Lung (tissue), 11 donors: ENCODE measurements at regions not wholly inside any gene's neighbourhood (a gene's known extent, or its start where the extent isn't known, plus 50 kb on each side); places are given as distances from the start of the nearest gene placed in this dataset.

Experiments
- ATAC-seq: fragments of 200-7000 bp; cut with Tn5 transposase; one replicate; pipeline ENCODE4 v1.9.1; 2020; ENCODE audit warnings: moderate number of reproducible peaks; ENCODE audit not compliant: insufficient read depth, low FRiP score
- DNase-seq, 3 donors: peaks; one replicate each; pipeline ENCODE4 v3.0.0-alpha.2; 2013 to 2017
- H3K27ac ChIP-seq, 2 donors: one replicate each; pipeline ENCODE4 v1.5.1; 2013; ENCODE audit warnings: mild to moderate bottlenecking in 2 of 2, moderate library complexity in 2 of 2, control low read depth in 1 of 2, inconsistent platforms in 1 of 2, low read depth in 1 of 2, low read length in 1 of 2
- H3K27me3 ChIP-seq, 3 donors: one replicate each; pipeline ENCODE4 v1.5.1; 2013; ENCODE audit warnings: low read length in 2 of 3; ENCODE audit not compliant: control insufficient read depth in 3 of 3, insufficient read depth in 3 of 3
- H3K36me3 ChIP-seq, 4 donors: one replicate each; pipeline ENCODE4 v1.5.1; 2013; ENCODE audit warnings: low read length in 4 of 4, mild to moderate bottlenecking in 1 of 4, moderate library complexity in 1 of 4; ENCODE audit not compliant: control insufficient read depth in 4 of 4, insufficient read depth in 4 of 4
- H3K4me1 ChIP-seq, 5 donors: one replicate each; pipeline ENCODE4 v1.5.1; 2013; ENCODE audit warnings: low read length in 5 of 5, mild to moderate bottlenecking in 2 of 5, moderate library complexity in 1 of 5; ENCODE audit not compliant: control insufficient read depth in 5 of 5, insufficient read depth in 5 of 5
- H3K4me3 ChIP-seq: one replicate; pipeline ENCODE4 v1.5.1; 2013; ENCODE audit warnings: mild to moderate bottlenecking, control low read depth, moderate library complexity
- H3K9ac ChIP-seq, 2 donors: one replicate each; pipeline ENCODE4 v1.5.1; 2013; ENCODE audit warnings: low read length in 2 of 2, control low read depth in 1 of 2; ENCODE audit not compliant: insufficient read depth in 1 of 2
- H3K9me3 ChIP-seq, 4 donors: one replicate each; pipeline ENCODE4 v1.5.1; 2013; ENCODE audit warnings: low read length in 3 of 4, mild to moderate bottlenecking in 1 of 4, moderate library complexity in 1 of 4; ENCODE audit not compliant: control insufficient read depth in 4 of 4, insufficient read depth in 3 of 4
- WGBS, 2 donors: extraction: QIAGEN DNeasy Blood & Tissue Kit; methylation state at CpG; one replicate each; pipeline ENCODE4 v1.1.7; 2013; 5-methylcytosine and 5-hydroxymethylcytosine counted together
- TF ChIP-seq, protein P1 (sequence below): IDR thresholded peaks from 2 replicates; pipeline ENCODE4 v1.5.1; 2012; ENCODE audit warnings: mild to moderate bottlenecking; ENCODE audit errors: control extremely low read depth, extremely low read depth
- donor health status: control.
- donor health status: control.
- donor health status: Bipolar disorder and iron deficiency.
- donor health status: healthy.
- donor health status: DM: yes; HTN: yes; CAD: no.

- no peak for DNase-seq
- peaks cover 0 to 2% (median 0%) of the 10 kb centered on the region in 4 donors for H3K9me3 ChIP-seq
- no peaks in the 10 kb centered on the region for H3K27me3 ChIP-seq
- no peak overlapping the region for H3K9ac ChIP-seq
- H3K27ac ChIP-seq: no peak overlapping the region
- H3K4me3 ChIP-seq: no peak overlapping the region
- H3K4me1 ChIP-seq: peaks cover 0 to 78% (median 0%) of the 10 kb centered on the region in 5 donors
- no peaks in the 10 kb centered on the region for H3K36me3 ChIP-seq
- 93 to 96% methylated on average over 7 of the region's 7 CpGs for WGBS, 2 donors
- TF ChIP-seq, protein P1, sequence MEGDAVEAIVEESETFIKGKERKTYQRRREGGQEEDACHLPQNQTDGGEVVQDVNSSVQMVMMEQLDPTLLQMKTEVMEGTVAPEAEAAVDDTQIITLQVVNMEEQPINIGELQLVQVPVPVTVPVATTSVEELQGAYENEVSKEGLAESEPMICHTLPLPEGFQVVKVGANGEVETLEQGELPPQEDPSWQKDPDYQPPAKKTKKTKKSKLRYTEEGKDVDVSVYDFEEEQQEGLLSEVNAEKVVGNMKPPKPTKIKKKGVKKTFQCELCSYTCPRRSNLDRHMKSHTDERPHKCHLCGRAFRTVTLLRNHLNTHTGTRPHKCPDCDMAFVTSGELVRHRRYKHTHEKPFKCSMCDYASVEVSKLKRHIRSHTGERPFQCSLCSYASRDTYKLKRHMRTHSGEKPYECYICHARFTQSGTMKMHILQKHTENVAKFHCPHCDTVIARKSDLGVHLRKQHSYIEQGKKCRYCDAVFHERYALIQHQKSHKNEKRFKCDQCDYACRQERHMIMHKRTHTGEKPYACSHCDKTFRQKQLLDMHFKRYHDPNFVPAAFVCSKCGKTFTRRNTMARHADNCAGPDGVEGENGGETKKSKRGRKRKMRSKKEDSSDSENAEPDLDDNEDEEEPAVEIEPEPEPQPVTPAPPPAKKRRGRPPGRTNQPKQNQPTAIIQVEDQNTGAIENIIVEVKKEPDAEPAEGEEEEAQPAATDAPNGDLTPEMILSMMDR: no peak
- no peak for ATAC-seq
Measured at GRCh38 chr9:88811511-88811910, 179.8 kb upstream of the S1PR3 start.

GRCh38 chr9:88812938-88813637 is 178.2 kb upstream of the S1PR3 start:
- no peak overlapping the region for H3K27ac ChIP-seq
- WGBS, 2 donors: 89 to 91% methylated on average over 10 of the region's 10 CpGs
- no peak overlapping the region for H3K4me3 ChIP-seq
- no peak overlapping the region for H3K9ac ChIP-seq
- H3K36me3 ChIP-seq: no peaks in the 10 kb centered on the region
- DNase-seq (no peak), ATAC-seq (no peak)
- peaks cover 0 to 71% (median 0%) of the 10 kb centered on the region in 5 donors for H3K4me1 ChIP-seq
- no peaks in the 10 kb centered on the region for H3K27me3 ChIP-seq
- TF ChIP-seq, protein P1: no peak
- H3K9me3 ChIP-seq: peaks cover 0 to 2% (median 0%) of the 10 kb centered on the region in 4 donors

GRCh38 chr9:88813638-88814209 is 177.5 kb upstream of the S1PR3 start:
- Histone ChIP-seq H3K36me3 (no peaks in the 10 kb centered on the region), H3K9ac (no peak overlapping the region), H3K4me1 (peaks cover 0 to 69% (median 4%) of the 10 kb centered on the region in 5 donors), H3K27ac (no peak overlapping the region), H3K27me3 (no peaks in the 10 kb centered on the region), H3K9me3 (peaks cover 0 to 2% (median 0%) of the 10 kb centered on the region in 4 donors), H3K4me3 (no peak overlapping the region)
- TF ChIP-seq, protein P1: no peak
- ATAC-seq (no peak), DNase-seq (peak; percentile 71 to 88 (median 84))
- 80 to 84% methylated on average over 8 of the region's 8 CpGs for WGBS, 2 donors
